ENCODE measurements at regions not wholly inside any gene's neighbourhood (a gene's known extent, or its start where the extent isn't known, plus 50 kb on each side); places are given as distances from the start of the nearest gene placed in this dataset.
"Not testable (repeated sequence)": the region's sequence is repeated elsewhere in the genome, so short reads cannot be mapped to it uniquely, and the experiment has no call there.

DNA sequence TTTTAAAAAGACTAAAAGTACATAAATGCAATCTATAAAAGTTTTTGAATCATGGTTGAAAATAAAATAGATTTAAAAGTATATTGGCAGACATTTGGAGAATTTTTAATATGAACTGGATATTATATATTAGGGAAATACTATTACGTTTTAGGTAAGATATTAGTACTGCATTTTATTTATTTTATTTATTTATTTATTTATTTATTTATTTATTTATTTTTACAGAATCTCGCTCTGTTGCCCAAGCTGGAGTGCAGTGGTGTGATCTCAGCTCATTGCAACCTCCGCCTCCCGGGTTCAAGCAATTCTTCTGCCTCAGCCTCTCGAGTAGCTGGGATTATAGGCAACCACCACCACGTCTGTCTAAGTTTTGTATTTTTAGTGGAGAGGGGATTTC, 890.1 kb upstream of the MANEA start:
- TF ChIP-seq, protein P1, sequence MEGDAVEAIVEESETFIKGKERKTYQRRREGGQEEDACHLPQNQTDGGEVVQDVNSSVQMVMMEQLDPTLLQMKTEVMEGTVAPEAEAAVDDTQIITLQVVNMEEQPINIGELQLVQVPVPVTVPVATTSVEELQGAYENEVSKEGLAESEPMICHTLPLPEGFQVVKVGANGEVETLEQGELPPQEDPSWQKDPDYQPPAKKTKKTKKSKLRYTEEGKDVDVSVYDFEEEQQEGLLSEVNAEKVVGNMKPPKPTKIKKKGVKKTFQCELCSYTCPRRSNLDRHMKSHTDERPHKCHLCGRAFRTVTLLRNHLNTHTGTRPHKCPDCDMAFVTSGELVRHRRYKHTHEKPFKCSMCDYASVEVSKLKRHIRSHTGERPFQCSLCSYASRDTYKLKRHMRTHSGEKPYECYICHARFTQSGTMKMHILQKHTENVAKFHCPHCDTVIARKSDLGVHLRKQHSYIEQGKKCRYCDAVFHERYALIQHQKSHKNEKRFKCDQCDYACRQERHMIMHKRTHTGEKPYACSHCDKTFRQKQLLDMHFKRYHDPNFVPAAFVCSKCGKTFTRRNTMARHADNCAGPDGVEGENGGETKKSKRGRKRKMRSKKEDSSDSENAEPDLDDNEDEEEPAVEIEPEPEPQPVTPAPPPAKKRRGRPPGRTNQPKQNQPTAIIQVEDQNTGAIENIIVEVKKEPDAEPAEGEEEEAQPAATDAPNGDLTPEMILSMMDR (conservative IDR thresholded peaks at IDR 0.05), result not testable (repeated sequence)
- not testable (repeated sequence) for TF ChIP-seq EZH2 (IDR thresholded peaks at IDR 0.05; ENCODE audit: low read depth)
